K562 (cell line): ENCODE measurements at regions not wholly inside any gene's neighbourhood (a gene's known extent, or its start where the extent isn't known, plus 50 kb on each side); places are given as distances from the start of the nearest gene placed in this dataset.

Source experiments
- ARNT ChIP-seq, 2 experiments: fragments of 450-650 bp; IDR thresholded peaks; 2 replicates each; pipeline ENCODE4 v1.6.1; 2016; ENCODE audit warnings: mild to moderate bottlenecking in 1 of 2
- BRD9 ChIP-seq: fragments of 450-650 bp; IDR thresholded peaks from 2 replicates; pipeline ENCODE4 v1.6.1; 2018; ENCODE audit warnings: low read depth; ENCODE audit not compliant: partially characterized antibody
- CHAMP1 ChIP-seq: fragments of 450-650 bp; IDR thresholded peaks from 2 replicates; pipeline ENCODE4 v1.6.1; 2016; ENCODE audit warnings: mild to moderate bottlenecking
- CHCHD3 ChIP-seq: fragments of 250-450 bp; sonication (Bioruptor Pico); IDR thresholded peaks from 2 replicates; pipeline ENCODE4 v2.1.2; 2022; ENCODE audit warnings: mild to moderate bottlenecking
- FOSL1 ChIP-seq: fragments of 200-800 bp; sonication (Bioruptor generic); conservative IDR thresholded peaks from 2 replicates; pipeline ENCODE4 v1.6.1; 2016; ENCODE audit warnings: missing genetic modification characterization, missing compliant biosample characterization
- HNRNPUL1 ChIP-seq: fragments of 200-400 bp; formaldehyde crosslinking; IDR thresholded peaks from 2 replicates; pipeline ENCODE4 v1.6.1; 2017; ENCODE audit warnings: low read length
- MNT ChIP-seq, 2 experiments: fragments of 450-650 bp; conservative IDR thresholded peaks; 2 replicates each; pipeline ENCODE4 v1.6.1; 2017; ENCODE audit warnings: mild to moderate bottlenecking in 2 of 2, moderate library complexity in 2 of 2
- NCOA1 ChIP-seq: fragments of 450-650 bp; IDR thresholded peaks from 2 replicates; pipeline ENCODE4 v1.6.1; 2016; ENCODE audit warnings: low read depth
- NR2C2 ChIP-seq, 2 experiments: fragments of 200-800 bp in 1 of 2; sonication (Bioruptor generic) in 1 of 2; sonication (generic) in 1 of 2; formaldehyde crosslinking in 1 of 2; IDR thresholded peaks; 2 replicates each; pipeline versions ENCODE4 v1.6.1 to v1.8.0; 2016 to 2022; ENCODE audit warnings: mild to moderate bottlenecking in 1 of 2, missing compliant biosample characterization in 1 of 2, missing genetic modification characterization in 1 of 2, missing genetic modification reagents in 1 of 2
- PURB ChIP-seq: sonication (generic); formaldehyde crosslinking; IDR thresholded peaks from 2 replicates; pipeline ENCODE4 v1.9.0; 2021; ENCODE audit warnings: low read depth, mild to moderate bottlenecking, missing genetic modification reagents
- RAD21 ChIP-seq, 2 experiments: fragments of 250-450 bp in 1 of 2; fragments of 450-650 bp in 1 of 2; sonication (Bioruptor Pico) in 1 of 2; formaldehyde crosslinking in 1 of 2; IDR thresholded peaks in 1 of 2; conservative IDR thresholded peaks in 1 of 2; 2 replicates each; pipeline versions ENCODE4 v1.4.0 to v1.8.0; 2020 to 2022; ENCODE audit warnings: mild to moderate bottlenecking in 2 of 2, moderate library complexity in 1 of 2
- RB1 ChIP-seq: fragments of 450-650 bp; IDR thresholded peaks from 2 replicates; pipeline ENCODE4 v1.6.1; 2017; ENCODE audit warnings: low read depth, mild to moderate bottlenecking
- RCOR1 ChIP-seq, 2 experiments: IDR thresholded peaks; 2 replicates each; pipeline ENCODE4 v1.6.1; 2012; ENCODE audit warnings: low read depth in 2 of 2, low read length in 2 of 2, borderline replicate concordance in 1 of 2, improper control_type of control experiment in 1 of 2
- RFX5 ChIP-seq: IDR thresholded peaks from 2 replicates; pipeline ENCODE4 v1.6.1; 2011; ENCODE audit warnings: low read depth, mild to moderate bottlenecking, improper control_type of control experiment, low read length
- SMC3 ChIP-seq: conservative IDR thresholded peaks from 2 replicates; pipeline ENCODE4 v1.6.1; 2011; ENCODE audit warnings: low read depth, low read length, improper control_type of control experiment; ENCODE audit not compliant: insufficient read depth
- TEAD4 ChIP-seq, 2 experiments: sonication (generic) in 1 of 2; formaldehyde crosslinking in 1 of 2; IDR thresholded peaks; 2 replicates each; pipeline versions ENCODE4 v1.6.1 to v1.8.0; 2012 to 2022; ENCODE audit warnings: borderline replicate concordance in 1 of 2, inconsistent platforms in 1 of 2, low read length in 1 of 2, mild to moderate bottlenecking in 1 of 2, missing genetic modification reagents in 1 of 2
- ZBTB5 ChIP-seq: fragments of 450-650 bp; IDR thresholded peaks from 2 replicates; pipeline ENCODE4 v1.6.1; 2017; ENCODE audit warnings: antibody characterized with exemption
- ZNF586 ChIP-seq: fragments of 450-650 bp; formaldehyde crosslinking; conservative IDR thresholded peaks from 2 replicates; pipeline ENCODE4 v1.4.0; 2020; ENCODE audit warnings: mild to moderate bottlenecking, moderate library complexity
- TF ChIP-seq, protein P1 (sequence below): fragments of 250-450 bp; sonication (Bioruptor Pico); IDR thresholded peaks from 2 replicates; pipeline ENCODE4 v1.4.0; 2020; ENCODE audit warnings: mild to moderate bottlenecking, moderate library complexity
- TF ChIP-seq, protein P2 (sequence below): sonication (generic); formaldehyde crosslinking; IDR thresholded peaks from 2 replicates; pipeline ENCODE4 v1.8.0; 2022; ENCODE audit warnings: mild to moderate bottlenecking, missing genetic modification reagents

GRCh38 chr20:41734506-41734945 lies 116.3 kb upstream of the CHD6 start (continued):
- TF ChIP-seq TEAD4 (IDR thresholded peaks at IDR 0.05; ENCODE audit: low read length) (0 out of 2 replicates have a peak, but pooled peaks have one; percentile 14), TEAD4 (CRISPR knock-in tag; IDR thresholded peaks at IDR 0.05; ENCODE audit: borderline replicate concordance) (no peak), RAD21 (CRISPR knock-in tag; conservative IDR thresholded peaks at IDR 0.05 in 1 of 2, IDR thresholded peaks at IDR 0.05 in 1 of 2) (peak in 1 of 2 experiments; percentile 49; a peak in 2 of 4 replicates), PURB (no peak), ZBTB5 (no peak), SMC3 (peak; percentile 40; the same call in 1 of the 2 replicates), ZNF586 (CRISPR knock-in tag) (no peak), MNT (conservative IDR thresholded peaks at IDR 0.05) (no peak), BRD9 (no peak), RCOR1 (IDR thresholded peaks at IDR 0.05; ENCODE audit: borderline replicate concordance in 1 of 2, low read depth in 2 of 2, low read length in 2 of 2) (0 out of 4 replicates have a peak, but pooled peaks of 1 of the 2 experiments have one; percentile 22), FOSL1 (tag) (no peak), CHAMP1 (0 out of 2 replicates have a peak, but pooled peaks have one; percentile 22), NR2C2 (CRISPR knock-in tag; IDR thresholded peaks at IDR 0.05) (no peak), NR2C2 (tag; IDR thresholded peaks at IDR 0.05) (no peak), ARNT (IDR thresholded peaks at IDR 0.05) (no peak), RFX5 (no peak), RB1 (0 out of 2 replicates have a peak, but pooled peaks have one; percentile 29), NCOA1 (no peak), HNRNPUL1 (no peak), CHCHD3 (no peak)
- TF ChIP-seq, protein P1, sequence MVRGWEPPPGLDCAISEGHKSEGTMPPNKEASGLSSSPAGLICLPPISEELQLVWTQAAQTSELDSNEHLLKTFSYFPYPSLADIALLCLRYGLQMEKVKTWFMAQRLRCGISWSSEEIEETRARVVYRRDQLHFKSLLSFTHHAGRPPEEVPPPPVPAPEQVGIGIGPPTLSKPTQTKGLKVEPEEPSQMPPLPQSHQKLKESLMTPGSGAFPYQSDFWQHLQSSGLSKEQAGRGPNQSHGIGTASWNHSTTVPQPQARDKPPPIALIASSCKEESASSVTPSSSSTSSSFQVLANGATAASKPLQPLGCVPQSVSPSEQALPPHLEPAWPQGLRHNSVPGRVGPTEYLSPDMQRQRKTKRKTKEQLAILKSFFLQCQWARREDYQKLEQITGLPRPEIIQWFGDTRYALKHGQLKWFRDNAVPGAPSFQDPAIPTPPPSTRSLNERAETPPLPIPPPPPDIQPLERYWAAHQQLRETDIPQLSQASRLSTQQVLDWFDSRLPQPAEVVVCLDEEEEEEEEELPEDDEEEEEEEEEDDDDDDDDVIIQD (CRISPR knock-in tag) = no peak
- TF ChIP-seq, protein P2, sequence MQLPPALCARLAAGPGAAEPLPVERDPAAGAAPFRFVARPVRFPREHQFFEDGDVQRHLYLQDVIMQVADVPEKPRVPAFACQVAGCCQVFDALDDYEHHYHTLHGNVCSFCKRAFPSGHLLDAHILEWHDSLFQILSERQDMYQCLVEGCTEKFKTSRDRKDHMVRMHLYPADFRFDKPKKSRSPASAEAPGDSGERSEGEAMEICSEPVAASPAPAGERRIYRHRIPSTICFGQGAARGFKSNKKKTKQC (CRISPR knock-in tag) = no peak
